ENCODE measurements at regions not wholly inside any gene's neighbourhood (a gene's known extent, or its start where the extent isn't known, plus 50 kb on each side); places are given as distances from the start of the nearest gene placed in this dataset.
"Not testable (repeated sequence)": the region's sequence is repeated elsewhere in the genome, so short reads cannot be mapped to it uniquely, and the experiment has no call there.

DNA sequence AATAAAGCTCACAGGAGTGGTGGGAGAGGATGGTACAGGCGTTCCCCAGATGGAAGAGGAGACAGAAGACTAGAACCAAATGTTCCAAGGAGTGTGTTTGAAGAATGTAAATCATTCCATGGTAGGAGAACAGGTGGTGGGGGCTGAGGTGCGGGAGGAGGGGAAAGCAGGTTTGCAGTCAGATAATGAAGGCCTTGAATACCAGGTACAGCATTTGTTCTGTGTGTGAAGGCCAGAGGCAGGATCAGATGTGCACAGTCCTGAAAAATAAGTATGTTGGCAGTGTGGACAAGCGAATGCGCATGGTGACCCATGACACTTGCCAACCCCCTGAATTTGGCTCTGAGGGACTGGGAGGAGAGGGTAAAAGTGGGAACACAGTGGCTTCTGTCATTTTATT lies 59.9 kb upstream of the ALDH1B1 start:
- Histone ChIP-seq H3K36me3 (ENCODE audit: control insufficient read depth, insufficient read depth, low read length) (no peaks in the 10 kb centered on the region), H3K27ac (ENCODE audit: low read depth, low read length) (no peak overlapping the region), H3K4me3 (ENCODE audit: low read depth, low read length) (no peak overlapping the region), H3K4me1 (ENCODE audit: control insufficient read depth, insufficient read depth, low read length) (peaks cover 9% of the 10 kb centered on the region), H3K9ac (ENCODE audit: low read length) (no peak overlapping the region), H3K27me3 (ENCODE audit: control insufficient read depth, insufficient read depth, low read length) (peaks cover 10% of the 10 kb centered on the region; the same call in 1 of the 2 replicates), H3K9me3 (ENCODE audit: control insufficient read depth, insufficient read depth, low read depth, low read length) (no peaks in the 10 kb centered on the region)

DNA sequence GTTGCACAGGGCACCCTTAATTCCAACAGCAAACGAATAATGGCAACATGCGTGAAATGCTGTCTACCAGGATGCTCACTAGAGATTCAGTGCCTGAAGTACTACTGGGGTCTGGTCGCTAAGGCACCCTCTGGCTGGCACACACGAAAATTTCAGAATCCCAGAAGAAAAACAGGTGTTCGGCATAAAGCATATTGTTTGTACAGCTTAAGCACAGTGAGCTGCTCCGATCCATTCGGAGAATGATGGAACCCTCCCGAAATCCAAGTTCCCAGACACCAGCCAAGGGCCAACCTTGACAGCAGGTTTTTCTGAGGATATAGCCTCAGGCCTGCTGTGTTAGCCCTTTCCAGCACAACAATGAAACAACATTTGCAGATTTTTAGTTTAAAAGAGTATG lies 61.4 kb upstream of the ALDH1B1 start:
- Histone ChIP-seq H3K27ac (ENCODE audit: low read depth, low read length) (no peak overlapping the region), H3K27me3 (ENCODE audit: control insufficient read depth, insufficient read depth, low read length) (peaks cover 6% of the 10 kb centered on the region; the same call in 1 of the 2 replicates), H3K4me3 (ENCODE audit: low read depth, low read length) (no peak overlapping the region), H3K36me3 (ENCODE audit: control insufficient read depth, insufficient read depth, low read length) (no peaks in the 10 kb centered on the region), H3K9ac (ENCODE audit: low read length) (no peak overlapping the region), H3K9me3 (ENCODE audit: control insufficient read depth, insufficient read depth, low read depth, low read length) (no peaks in the 10 kb centered on the region), H3K4me1 (ENCODE audit: control insufficient read depth, insufficient read depth, low read length) (peaks cover 5% of the 10 kb centered on the region)

DNA sequence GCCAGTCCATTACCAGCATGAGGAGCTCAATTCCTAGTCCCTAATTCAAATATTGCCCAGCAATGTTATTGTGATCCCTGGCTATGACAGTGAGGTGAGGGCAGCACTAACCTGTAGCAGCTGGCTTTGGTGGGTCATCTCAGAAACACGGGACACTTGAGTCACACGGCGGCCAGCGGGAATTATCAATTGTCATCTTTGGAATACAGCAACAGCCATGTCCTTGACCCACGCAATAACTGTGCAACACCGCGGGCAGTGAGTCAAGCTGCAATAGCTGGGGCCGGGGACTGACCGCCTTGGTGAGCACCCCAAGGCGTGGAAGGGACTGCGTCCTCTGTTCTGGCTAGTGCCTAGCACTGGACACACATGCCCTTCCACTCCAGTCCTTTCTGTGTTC lies 62.5 kb upstream of the ALDH1B1 start:
- H3K4me3 ChIP-seq (ENCODE audit: low read depth, low read length): no peak overlapping the region
- peaks cover 3% of the 10 kb centered on the region; the same call in 1 of the 2 replicates for H3K27me3 ChIP-seq (ENCODE audit: control insufficient read depth, insufficient read depth, low read length)
- H3K4me1 ChIP-seq (ENCODE audit: control insufficient read depth, insufficient read depth, low read length): no peaks in the 10 kb centered on the region
- no peak overlapping the region for H3K9ac ChIP-seq (ENCODE audit: low read length)
- H3K9me3 ChIP-seq (ENCODE audit: control insufficient read depth, insufficient read depth, low read depth, low read length): no peaks in the 10 kb centered on the region
- H3K27ac ChIP-seq (ENCODE audit: low read depth, low read length): no peak overlapping the region
- no peaks in the 10 kb centered on the region for H3K36me3 ChIP-seq (ENCODE audit: control insufficient read depth, insufficient read depth, low read length)

DNA sequence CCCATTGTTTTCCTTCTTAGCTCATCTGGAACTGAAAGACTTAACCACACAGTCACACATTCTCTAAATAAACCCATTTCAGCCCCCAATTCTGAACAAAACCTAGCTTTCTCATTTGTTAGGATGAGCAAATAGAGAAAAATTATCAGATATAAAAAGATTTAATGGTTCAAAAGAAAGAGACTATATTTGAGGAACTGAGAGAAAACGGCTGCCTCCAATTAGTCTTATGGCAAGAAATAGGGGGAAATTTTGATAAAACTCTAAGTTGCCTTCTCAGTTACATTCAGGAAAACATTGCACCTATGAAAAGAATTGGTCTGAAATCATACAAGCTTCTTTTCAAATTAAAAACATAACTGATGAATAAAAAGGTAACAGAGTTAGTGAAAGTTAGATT lies 63.7 kb upstream of the ALDH1B1 start:
- Histone ChIP-seq H3K4me1 (ENCODE audit: control insufficient read depth, insufficient read depth, low read length) (no peaks in the 10 kb centered on the region), H3K36me3 (ENCODE audit: control insufficient read depth, insufficient read depth, low read length) (no peaks in the 10 kb centered on the region)

DNA sequence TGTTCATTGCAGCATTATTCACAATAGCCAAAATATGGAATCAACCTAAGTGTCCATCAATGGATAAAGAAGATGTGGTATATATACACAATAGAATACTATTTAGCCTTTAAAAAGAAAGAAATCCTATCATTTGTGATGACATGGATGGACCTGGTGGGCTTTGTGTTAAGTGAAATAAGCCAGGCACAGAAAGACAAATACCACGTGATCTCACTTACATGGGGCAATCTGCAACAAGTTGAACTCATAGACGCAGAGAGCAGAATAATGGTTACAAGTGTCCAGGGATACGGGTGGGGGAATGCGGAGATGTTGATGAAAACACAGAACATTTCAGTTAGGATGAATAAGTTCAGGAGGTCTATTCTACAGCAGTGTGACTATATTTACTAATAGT lies 66.4 kb upstream of the ALDH1B1 start:
- Histone ChIP-seq H3K4me3 (ENCODE audit: low read depth, low read length) (no peak overlapping the region), H3K36me3 (ENCODE audit: control insufficient read depth, insufficient read depth, low read length) (no peaks in the 10 kb centered on the region), H3K4me1 (ENCODE audit: control insufficient read depth, insufficient read depth, low read length) (no peaks in the 10 kb centered on the region), H3K9me3 (ENCODE audit: control insufficient read depth, insufficient read depth, low read depth, low read length) (no peaks in the 10 kb centered on the region), H3K27ac (ENCODE audit: low read depth, low read length) (no peak overlapping the region), H3K9ac (ENCODE audit: low read length) (no peak overlapping the region), H3K27me3 (ENCODE audit: control insufficient read depth, insufficient read depth, low read length) (peaks cover 3% of the 10 kb centered on the region; the same call in 1 of the 2 replicates)

More for the DNA sequence above, 63.7 kb upstream of the ALDH1B1 start:
- Histone ChIP-seq H3K9ac (ENCODE audit: low read length) (no peak overlapping the region), H3K4me3 (ENCODE audit: low read depth, low read length) (no peak overlapping the region), H3K9me3 (ENCODE audit: control insufficient read depth, insufficient read depth, low read depth, low read length) (no peaks in the 10 kb centered on the region), H3K27ac (ENCODE audit: low read depth, low read length) (no peak overlapping the region), H3K27me3 (ENCODE audit: control insufficient read depth, insufficient read depth, low read length) (peaks cover 3% of the 10 kb centered on the region; the same call in 1 of the 2 replicates)

DNA sequence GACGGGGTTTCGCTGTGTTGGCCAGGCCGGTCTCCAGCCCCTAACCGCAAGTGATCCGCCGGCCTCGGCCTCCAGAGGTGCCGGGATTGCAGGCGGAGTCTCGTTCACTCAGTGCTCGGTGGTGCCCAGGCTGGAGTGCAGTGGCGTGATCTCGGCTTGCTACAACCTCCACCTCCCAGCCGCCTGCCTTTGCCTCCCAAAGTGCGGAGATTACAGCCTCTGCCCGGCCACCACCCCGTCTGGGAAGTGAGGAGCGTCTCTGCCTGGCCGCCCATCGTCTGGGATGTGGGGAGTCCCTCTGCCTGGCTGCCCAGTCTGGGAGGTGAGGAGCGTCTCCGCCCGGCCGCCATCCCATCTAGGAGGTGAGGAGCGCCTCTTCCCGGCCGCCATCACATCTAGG lies 68.3 kb upstream of the ALDH1B1 start:
- H3K36me3 ChIP-seq (ENCODE audit: control insufficient read depth, insufficient read depth, low read length); H3K4me3 ChIP-seq (ENCODE audit: low read depth, low read length); H3K4me1 ChIP-seq (ENCODE audit: control insufficient read depth, insufficient read depth, low read length); H3K27me3 ChIP-seq (ENCODE audit: control insufficient read depth, insufficient read depth, low read length); H3K27ac ChIP-seq (ENCODE audit: low read depth, low read length); H3K9ac ChIP-seq (ENCODE audit: low read length); H3K9me3 ChIP-seq (ENCODE audit: control insufficient read depth, insufficient read depth, low read depth, low read length): not testable (repeated sequence)

DNA sequence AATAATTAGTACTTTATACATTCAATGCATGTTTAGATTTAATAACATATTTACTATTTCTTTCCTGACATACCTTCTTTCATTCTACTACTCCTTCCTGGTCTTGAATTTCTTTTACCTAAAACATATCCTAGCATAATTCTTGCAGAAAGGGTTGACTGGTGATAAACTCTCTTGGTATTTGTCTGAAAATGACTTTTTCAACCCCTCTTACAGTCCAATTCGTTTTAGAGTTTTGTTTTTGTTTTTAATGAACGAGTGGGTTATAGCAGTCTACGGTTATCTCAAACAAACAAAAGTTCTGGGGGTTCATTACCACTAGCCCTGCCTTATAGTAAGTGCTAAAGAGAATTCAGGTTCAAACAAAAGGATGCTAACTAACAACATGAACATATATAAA lies 69.6 kb upstream of the ALDH1B1 start:
- Histone ChIP-seq H3K4me1 (ENCODE audit: control insufficient read depth, insufficient read depth, low read length) (no peaks in the 10 kb centered on the region; the same call in 1 of the 2 replicates), H3K27ac (ENCODE audit: low read depth, low read length) (no peak overlapping the region), H3K9ac (ENCODE audit: low read length) (no peak overlapping the region), H3K27me3 (ENCODE audit: control insufficient read depth, insufficient read depth, low read length) (no peaks in the 10 kb centered on the region), H3K9me3 (ENCODE audit: control insufficient read depth, insufficient read depth, low read depth, low read length) (no peaks in the 10 kb centered on the region), H3K36me3 (ENCODE audit: control insufficient read depth, insufficient read depth, low read length) (no peaks in the 10 kb centered on the region), H3K4me3 (ENCODE audit: low read depth, low read length) (no peak overlapping the region)

DNA sequence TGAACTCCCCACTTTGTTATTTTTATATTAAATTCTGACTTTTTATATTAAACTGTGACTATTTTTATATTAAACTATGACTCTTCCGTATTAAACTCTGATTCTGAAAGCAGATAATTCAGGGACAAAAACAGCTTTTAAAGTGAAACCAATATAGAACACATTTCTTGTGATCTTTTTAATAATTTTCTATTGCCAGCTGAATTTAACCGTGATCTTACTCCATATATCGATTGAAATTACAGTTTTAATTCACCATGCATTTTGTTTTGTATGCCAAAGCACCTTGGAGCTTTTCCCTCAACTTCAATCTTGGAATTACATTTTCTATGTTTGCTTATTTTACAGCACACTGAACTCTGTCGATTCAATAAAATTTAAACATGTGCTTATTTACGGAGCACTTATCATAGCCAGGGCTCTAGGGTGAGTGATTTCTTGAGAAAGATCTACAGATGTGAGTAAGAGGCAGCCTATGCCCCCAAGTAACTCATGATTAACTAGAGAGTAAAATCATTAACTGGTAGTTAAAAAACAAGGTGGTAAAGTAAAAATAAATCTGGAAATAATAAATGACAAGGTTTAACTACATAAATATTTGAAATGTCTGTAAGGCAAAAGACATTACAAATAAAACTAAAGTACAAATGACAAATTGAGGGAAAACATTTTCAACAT lies 72.9 kb upstream of the ALDH1B1 start:
- Histone ChIP-seq H3K4me1 (ENCODE audit: control insufficient read depth, insufficient read depth, low read length) (no peaks in the 10 kb centered on the region; the same call in 1 of the 2 replicates), H3K9ac (ENCODE audit: low read length) (no peak overlapping the region), H3K27me3 (ENCODE audit: control insufficient read depth, insufficient read depth, low read length) (0 out of 2 replicates have a peak, but pooled peaks cover 6% of the 10 kb centered on the region), H3K9me3 (ENCODE audit: control insufficient read depth, insufficient read depth, low read depth, low read length) (no peaks in the 10 kb centered on the region), H3K36me3 (ENCODE audit: control insufficient read depth, insufficient read depth, low read length) (no peaks in the 10 kb centered on the region), H3K27ac (ENCODE audit: low read depth, low read length) (no peak overlapping the region), H3K4me3 (ENCODE audit: low read depth, low read length) (no peak overlapping the region)

DNA sequence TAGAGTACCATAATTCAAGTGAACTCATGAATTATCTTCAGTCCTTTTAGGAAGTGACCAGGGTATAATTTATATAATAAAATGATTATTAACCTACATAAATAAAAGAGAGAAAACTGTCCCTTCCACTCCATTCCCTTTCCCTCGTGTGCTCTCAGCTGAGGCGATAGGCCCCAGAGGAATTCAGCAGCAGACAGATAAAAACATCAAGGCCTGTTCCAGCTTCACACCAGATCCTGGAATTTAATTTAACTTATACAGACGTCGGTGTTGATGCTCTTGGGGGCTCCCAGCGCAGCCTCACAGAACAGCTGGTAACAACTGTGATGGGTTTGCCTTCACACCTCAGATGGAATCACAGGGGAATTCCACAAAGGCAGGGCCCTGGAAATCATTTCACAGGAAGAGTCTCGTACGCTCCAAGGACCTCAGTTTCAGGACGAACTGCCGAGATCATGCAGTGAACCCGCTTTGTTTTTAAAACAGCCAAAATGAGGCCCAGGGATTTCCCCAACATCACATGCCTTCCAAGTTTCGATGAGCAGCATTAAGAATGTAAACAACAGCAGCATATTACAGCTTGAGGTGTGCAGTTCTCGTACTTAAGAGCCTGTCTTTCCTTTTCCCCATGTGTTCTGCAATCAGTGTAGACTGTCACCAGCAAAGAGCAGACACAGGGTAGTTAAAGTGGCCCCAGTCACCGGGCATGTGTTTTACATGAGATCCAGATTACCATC lies 73.6 kb upstream of the ALDH1B1 start:
- Histone ChIP-seq H3K9me3 (ENCODE audit: control insufficient read depth, insufficient read depth, low read depth, low read length) (no peaks in the 10 kb centered on the region), H3K4me3 (ENCODE audit: low read depth, low read length) (no peak overlapping the region), H3K9ac (ENCODE audit: low read length) (no peak overlapping the region), H3K36me3 (ENCODE audit: control insufficient read depth, insufficient read depth, low read length) (no peaks in the 10 kb centered on the region), H3K27me3 (ENCODE audit: control insufficient read depth, insufficient read depth, low read length) (0 out of 2 replicates have a peak, but pooled peaks cover 8% of the 10 kb centered on the region), H3K27ac (ENCODE audit: low read depth, low read length) (no peak overlapping the region), H3K4me1 (ENCODE audit: control insufficient read depth, insufficient read depth, low read length) (no peaks in the 10 kb centered on the region; the same call in 1 of the 2 replicates)

DNA sequence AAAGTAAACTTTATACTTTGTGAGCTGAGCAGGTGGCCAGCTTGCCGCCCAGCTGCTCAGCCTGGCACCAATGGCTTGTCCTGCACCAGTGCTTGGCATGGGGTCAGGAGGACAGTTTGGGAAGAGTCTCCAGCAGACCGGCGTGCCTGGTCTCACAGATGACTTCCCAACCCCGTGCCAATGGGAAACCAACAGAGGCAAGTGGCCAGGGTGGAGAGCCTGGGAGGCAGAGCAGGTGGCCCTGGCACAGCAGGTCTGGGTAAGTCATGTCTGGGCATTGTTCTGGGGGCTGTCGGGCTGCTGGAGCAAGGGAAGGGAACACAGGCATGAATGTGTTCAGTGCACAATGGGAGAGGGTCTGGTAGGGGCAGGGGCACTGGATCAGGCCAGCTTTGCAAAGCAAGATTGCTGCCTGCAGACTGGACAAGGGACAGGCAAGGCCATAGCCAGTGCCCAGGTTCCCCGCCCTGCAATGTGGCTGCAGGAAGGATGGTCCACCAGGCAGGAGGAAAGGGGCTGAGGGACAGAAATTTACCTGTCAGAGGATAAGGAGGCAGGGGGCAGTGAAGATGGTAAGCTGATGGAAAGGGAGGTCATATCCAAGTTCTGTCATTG lies 76.2 kb upstream of the ALDH1B1 start:
- H3K27me3 ChIP-seq (ENCODE audit: control insufficient read depth, insufficient read depth, low read length): 0 out of 2 replicates have a peak, but pooled peaks cover 15% of the 10 kb centered on the region
- peaks cover 6% of the 10 kb centered on the region for H3K4me1 ChIP-seq (ENCODE audit: control insufficient read depth, insufficient read depth, low read length)
- H3K27ac ChIP-seq (ENCODE audit: low read depth, low read length): no peak overlapping the region

DNA sequence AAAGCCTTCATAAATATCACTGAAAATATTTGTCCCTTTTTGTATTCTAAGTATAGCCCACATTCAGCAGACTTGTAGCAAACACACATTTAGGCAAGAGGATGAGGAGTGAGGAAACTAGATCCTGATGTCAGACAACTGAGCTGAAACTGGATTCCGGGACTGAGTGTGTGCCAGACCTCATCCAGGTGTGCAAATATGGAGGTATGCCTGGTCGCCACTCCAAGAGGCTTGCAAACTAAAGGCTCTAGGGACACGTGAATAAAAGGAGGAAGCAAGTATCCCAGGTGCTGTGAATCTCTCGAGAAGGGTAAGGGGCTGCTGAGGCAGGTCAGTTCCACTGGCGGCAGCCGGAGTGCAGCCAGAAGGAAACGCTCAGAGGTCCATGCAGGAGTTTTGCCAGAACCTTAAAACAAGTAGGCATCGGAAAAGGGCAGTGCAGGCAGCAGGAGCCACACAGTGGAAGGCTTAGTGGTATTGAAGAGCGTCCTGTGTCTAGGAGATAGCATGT lies 77.4 kb upstream of the ALDH1B1 start:
- H3K27me3 ChIP-seq (ENCODE audit: control insufficient read depth, insufficient read depth, low read length): 0 out of 2 replicates have a peak, but pooled peaks cover 15% of the 10 kb centered on the region
- H3K27ac ChIP-seq (ENCODE audit: low read depth, low read length): no peak overlapping the region
- no peak overlapping the region for H3K4me3 ChIP-seq (ENCODE audit: low read depth, low read length)
- H3K9ac ChIP-seq (ENCODE audit: low read length): no peak overlapping the region
- H3K4me1 ChIP-seq (ENCODE audit: control insufficient read depth, insufficient read depth, low read length): peaks cover 17% of the 10 kb centered on the region
- no peaks in the 10 kb centered on the region for H3K36me3 ChIP-seq (ENCODE audit: control insufficient read depth, insufficient read depth, low read length)
- H3K9me3 ChIP-seq (ENCODE audit: control insufficient read depth, insufficient read depth, low read depth, low read length): no peaks in the 10 kb centered on the region

More for the DNA sequence above, 76.2 kb upstream of the ALDH1B1 start:
- Histone ChIP-seq H3K36me3 (ENCODE audit: control insufficient read depth, insufficient read depth, low read length) (no peaks in the 10 kb centered on the region), H3K9ac (ENCODE audit: low read length) (no peak overlapping the region), H3K4me3 (ENCODE audit: low read depth, low read length) (no peak overlapping the region), H3K9me3 (ENCODE audit: control insufficient read depth, insufficient read depth, low read depth, low read length) (no peaks in the 10 kb centered on the region)

Data from HUES6 (cell line).